ENCODE measurements at regions not wholly inside any gene's neighbourhood (a gene's known extent, or its start where the extent isn't known, plus 50 kb on each side); places are given as distances from the start of the nearest gene placed in this dataset.

DNA sequence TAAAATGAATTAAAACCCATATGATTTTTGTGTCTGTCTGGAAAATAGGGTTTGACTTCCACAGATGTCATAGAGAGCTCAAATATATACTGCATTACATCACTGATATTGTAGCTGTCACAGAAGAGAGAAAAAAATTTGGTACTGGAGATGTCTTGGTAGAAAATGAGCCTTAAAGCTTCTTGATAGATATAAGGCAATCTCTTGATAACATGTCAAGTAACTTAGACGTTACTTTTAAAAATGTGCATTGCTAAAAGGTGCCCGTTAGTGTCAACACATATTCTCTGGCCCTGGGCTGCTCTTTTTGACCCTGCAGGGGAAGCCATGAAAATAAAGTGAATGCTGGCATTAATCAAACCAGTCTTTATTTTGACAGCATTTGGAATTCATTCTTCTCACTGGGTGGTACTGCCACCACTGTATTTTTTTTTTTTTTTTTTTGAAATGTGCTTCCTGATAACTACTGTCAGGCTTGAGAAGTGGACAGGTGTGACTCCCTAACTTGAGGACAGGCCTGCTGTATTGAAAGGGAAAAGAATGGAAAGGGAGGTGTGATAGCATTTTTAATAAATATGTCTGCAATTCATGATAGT lies 53.0 kb upstream of the RAPGEF2 start:
- Histone ChIP-seq H3K36me3 (ENCODE audit: control insufficient read depth, insufficient read depth, low read length) (no peaks in the 10 kb centered on the region), H3K4me1 (ENCODE audit: control insufficient read depth, insufficient read depth, low read length) (peaks cover 22% of the 10 kb centered on the region), H3K27me3 (ENCODE audit: control insufficient read depth, insufficient read depth, low read length) (no peaks in the 10 kb centered on the region), H3K9ac (ENCODE audit: low read depth, low read length) (no peak overlapping the region), H3K27ac (ENCODE audit: low read depth, low read length) (no peak overlapping the region), H3K4me3 (ENCODE audit: low read depth, low read length) (no peak overlapping the region), H3K9me3 (ENCODE audit: control insufficient read depth, insufficient read depth, low read length) (no peaks in the 10 kb centered on the region)

DNA sequence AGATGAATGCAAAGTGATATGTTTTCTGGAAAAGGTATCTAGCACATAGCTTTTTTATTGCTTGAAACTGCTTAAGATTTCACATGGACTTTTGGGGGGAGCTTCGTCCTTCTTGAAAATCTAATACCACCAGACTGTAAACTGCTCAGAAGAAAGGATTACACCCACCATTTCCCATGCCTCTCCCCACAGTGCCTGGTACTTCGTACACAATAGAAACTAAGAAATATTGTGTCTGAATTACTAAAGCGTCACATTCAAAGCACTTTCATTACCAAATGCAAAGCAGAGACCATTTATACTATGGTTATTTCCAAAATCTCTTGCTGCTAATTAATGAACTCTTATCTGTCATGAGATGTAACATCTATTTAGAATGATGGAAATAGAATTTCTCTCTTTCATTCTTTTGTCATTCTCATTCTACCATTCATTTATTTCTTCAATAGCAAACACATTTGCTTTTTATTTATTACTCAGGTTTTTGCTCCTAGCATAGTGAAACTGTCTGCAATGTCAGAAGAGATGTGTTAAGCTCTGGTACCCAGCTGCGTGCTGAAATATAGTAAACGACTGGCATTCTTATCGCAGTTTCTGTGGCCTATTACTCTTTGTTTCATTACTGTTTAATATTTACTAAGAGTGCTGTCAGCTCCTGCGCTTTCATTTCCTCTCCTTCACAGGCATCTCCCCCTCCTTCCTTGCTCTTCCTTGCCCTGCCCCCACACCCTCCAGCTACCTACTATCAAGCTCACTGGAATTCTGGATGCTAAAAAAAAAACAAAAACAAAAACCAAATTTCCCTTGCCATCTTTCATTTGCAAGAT lies 51.4 kb upstream of the RAPGEF2 start:
- Histone ChIP-seq H3K27me3 (ENCODE audit: control insufficient read depth, insufficient read depth, low read length) (no peaks in the 10 kb centered on the region), H3K4me3 (ENCODE audit: low read depth, low read length) (no peak overlapping the region), H3K4me1 (ENCODE audit: control insufficient read depth, insufficient read depth, low read length) (peaks cover 31% of the 10 kb centered on the region), H3K9me3 (ENCODE audit: control insufficient read depth, insufficient read depth, low read length) (no peaks in the 10 kb centered on the region), H3K9ac (ENCODE audit: low read depth, low read length) (no peak overlapping the region), H3K27ac (ENCODE audit: low read depth, low read length) (no peak overlapping the region), H3K36me3 (ENCODE audit: control insufficient read depth, insufficient read depth, low read length) (no peaks in the 10 kb centered on the region)

DNA sequence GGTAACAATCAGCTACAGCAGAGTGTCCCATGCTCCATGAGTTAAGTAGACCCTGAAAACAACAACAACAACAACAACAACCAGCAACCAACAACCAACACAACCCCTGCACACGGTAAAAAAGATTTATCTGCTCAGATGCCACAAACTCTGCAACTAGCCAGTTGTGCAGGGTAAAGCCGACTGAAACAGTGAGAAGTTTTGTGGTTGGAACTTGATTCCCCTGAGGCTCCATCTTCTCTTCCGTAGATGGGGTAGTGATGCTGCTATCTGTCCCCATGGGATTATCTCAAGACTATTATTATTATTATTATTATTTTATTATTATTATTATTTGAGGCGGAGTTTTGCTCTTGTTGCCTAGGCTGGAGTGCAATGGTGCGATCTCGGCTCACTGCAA lies 50.6 kb upstream of the RAPGEF2 start:
- no peak overlapping the region for H3K4me3 ChIP-seq (ENCODE audit: low read depth, low read length)
- H3K27me3 ChIP-seq (ENCODE audit: control insufficient read depth, insufficient read depth, low read length), result no peaks in the 10 kb centered on the region
- H3K36me3 ChIP-seq (ENCODE audit: control insufficient read depth, insufficient read depth, low read length), result no peaks in the 10 kb centered on the region
- H3K9ac ChIP-seq (ENCODE audit: low read depth, low read length), result no peak overlapping the region
- no peak overlapping the region for H3K27ac ChIP-seq (ENCODE audit: low read depth, low read length)
- H3K4me1 ChIP-seq (ENCODE audit: control insufficient read depth, insufficient read depth, low read length), result peaks cover 35% of the 10 kb centered on the region
- H3K9me3 ChIP-seq (ENCODE audit: control insufficient read depth, insufficient read depth, low read length), result no peaks in the 10 kb centered on the region
